GM04504 (cell line): ENCODE measurements at regions not wholly inside any gene's neighbourhood (a gene's known extent, or its start where the extent isn't known, plus 50 kb on each side); places are given as distances from the start of the nearest gene placed in this dataset.
"Not testable (repeated sequence)": the region's sequence is repeated elsewhere in the genome, so short reads cannot be mapped to it uniquely, and the experiment has no call there.

ENCODE experiments used
- DNase-seq: peaks from one replicate; pipeline ENCODE4 v3.0.0-alpha.2; 2012; ENCODE audit warnings: low read depth

GRCh38 chr5:118478852-118479251 lies 509.5 kb downstream of the DTWD2 start:
- no peak for DNase-seq

DNA sequence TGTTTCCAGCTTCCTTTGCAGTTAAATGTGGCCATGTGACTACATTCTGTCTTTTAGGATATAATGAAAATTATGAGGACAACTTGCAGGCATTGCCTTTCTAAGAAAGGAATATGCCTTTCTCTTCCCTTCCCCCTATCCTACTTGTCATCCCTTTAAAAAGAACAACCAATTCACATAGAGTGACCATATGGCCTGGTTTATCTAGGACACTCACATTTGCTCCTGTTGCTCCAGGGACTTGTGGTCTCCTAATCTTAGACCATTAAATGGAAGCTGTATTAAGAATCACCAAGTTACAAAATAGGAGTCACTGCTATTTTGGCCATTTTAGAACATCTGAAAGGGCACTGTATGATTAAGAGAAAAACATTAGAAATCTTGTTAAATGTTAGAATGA lies 520.3 kb downstream of the DTWD2 start:
- DNase-seq: no peak

DNA sequence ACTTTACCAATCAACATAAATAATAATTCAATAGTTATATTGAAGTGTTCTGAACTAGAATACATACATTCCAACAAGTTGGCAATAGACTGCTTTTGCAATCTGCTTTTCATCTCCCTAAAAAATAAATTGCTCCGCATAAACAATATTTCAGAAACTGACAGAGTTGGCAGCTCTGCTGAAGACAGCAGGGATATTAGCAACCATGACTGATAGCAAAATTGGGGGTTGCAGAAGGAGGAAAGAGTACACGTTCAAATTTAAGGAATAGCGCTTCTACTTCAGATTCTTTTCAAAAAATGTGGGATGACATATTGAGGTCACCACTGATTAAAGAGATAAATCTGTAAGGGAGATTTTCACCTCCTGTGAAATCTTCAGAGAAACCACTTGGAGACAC lies 521.2 kb downstream of the DTWD2 start:
- no peak for DNase-seq

DNA sequence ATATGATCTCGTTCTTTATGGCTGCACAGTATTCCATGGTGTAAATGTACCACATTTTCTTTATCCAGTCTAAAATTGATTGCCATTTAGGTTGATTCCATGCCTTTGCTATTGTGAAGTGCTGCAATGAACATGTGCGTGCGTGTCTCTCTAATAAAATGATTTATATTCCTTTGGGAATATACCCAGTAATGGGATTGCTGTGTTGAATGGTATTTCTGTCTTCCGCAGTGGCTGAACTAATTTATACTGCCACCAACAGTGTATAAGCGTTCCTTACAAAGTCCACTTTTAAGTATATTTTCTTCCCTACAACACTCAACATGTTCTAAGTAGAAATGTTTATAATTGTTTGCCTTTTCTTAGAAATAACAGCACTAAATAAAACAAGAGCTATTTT lies 521.9 kb downstream of the DTWD2 start:
- DNase-seq: no peak

DNA sequence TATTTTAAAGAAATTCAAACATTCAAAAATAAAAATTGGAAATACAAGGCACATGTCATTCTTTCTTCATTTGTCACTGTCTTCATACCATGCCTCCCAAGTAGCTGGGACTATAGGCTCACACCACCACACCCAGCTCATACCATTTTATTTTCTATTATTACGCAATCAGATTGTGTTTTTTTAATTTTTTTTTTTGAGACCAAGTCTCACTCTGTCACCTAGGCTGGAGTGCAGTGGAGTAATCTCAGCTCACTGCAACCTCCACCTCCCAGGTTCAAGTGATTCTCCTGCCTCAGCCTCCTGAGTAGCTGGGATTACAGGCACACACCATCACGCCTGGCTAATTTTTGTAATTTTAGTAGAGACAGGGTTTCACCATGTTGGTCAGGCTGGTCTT lies 526.1 kb downstream of the DTWD2 start:
- not testable (repeated sequence) for DNase-seq

DNA sequence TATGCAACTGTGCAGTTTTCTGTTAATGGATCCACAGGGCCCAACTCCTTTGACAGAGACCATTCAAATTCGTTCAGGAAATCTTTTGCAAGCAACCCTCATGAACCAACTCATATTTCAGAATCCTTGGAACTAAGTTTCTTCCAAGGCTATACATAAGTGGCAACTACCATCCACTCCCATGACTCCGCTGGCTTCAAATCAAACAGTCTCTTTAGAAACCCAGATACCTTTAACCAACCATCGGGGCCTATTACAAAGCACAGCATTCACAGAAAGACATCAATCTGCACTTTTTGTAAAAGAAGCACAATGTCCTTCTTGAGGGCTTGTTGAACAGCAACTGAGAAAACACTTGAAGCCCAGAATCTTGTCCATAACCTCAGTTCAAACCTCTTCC lies 526.9 kb downstream of the DTWD2 start:
- DNase-seq: no peak

GRCh38 chr5:118459490-118459889 lies 528.9 kb downstream of the DTWD2 start:
- no peak for DNase-seq

- DNase-seq: no peak
Measured at GRCh38 chr5:118456085-118456484, 532.3 kb downstream of the DTWD2 start.

- DNase-seq: no peak
Measured at GRCh38 chr5:118451697-118452247, 536.6 kb downstream of the DTWD2 start.

- DNase-seq: no peak
Measured at GRCh38 chr5:118450554-118451332, 537.6 kb downstream of the DTWD2 start.

GRCh38 chr5:118447350-118447749 lies 541.0 kb downstream of the DTWD2 start:
- DNase-seq: peak; percentile 1

DNA sequence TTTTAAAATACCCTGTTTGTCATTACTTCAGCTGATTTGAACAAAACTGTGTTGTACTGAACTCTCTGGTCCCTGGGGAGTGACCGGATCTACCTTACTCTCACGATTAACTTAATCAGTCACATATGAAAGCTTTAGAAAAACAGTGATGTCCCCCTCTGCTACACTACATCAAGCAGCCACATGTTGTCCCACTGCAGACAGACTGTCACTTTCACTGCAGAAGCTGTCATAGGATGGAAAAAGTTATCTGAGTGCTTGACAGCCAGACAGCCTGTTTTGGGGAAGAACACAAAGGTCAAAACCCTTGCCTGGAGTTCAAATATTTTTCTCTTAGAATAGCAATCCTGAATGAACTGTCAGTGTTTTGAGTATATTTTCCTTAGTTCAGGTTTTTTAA lies 546.4 kb downstream of the DTWD2 start:
- no peak for DNase-seq

- DNase-seq: no peak
Measured at GRCh38 chr5:118441034-118441433, 547.3 kb downstream of the DTWD2 start.

GRCh38 chr5:118440496-118440895 lies 547.9 kb downstream of the DTWD2 start:
- no peak for DNase-seq

DNA sequence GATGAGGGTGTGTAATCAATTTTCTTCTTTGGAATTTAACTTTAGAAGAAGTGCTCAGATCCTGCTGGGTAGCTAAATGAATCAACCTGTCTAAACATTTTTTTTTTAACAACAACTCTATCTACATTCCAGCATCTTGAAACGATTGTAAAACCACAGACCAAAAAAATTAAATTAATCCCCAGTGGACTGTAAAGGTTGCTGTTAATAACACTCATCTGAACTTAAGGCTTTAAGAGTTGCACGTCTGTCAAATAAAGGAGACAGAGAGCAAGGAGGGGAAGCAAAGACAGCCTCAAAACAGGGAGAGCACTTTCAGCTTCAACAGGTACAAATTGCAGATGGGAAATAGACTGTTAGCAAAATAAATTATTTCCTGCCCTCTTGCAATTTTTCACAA lies 548.5 kb downstream of the DTWD2 start:
- peak; percentile 30 for DNase-seq

DNA sequence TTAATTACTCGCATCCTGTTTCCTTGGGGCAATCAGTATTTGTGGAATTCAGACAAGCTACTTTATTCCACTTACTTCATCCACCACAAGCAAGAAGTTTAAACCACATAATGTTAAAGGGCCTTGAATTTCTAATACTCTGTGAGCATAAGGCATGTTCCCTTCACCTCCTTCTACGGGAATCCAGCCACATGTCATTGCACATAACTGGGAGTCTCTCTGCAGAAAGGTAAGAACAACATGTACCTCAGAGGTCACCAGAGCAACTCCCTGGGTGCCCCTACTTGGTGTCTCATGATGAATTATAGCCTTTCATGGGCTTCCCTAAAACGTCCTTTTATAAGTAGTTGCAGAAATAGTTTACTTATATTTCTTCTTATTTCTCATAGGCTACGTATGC lies 553.2 kb downstream of the DTWD2 start:
- no peak for DNase-seq

DNA sequence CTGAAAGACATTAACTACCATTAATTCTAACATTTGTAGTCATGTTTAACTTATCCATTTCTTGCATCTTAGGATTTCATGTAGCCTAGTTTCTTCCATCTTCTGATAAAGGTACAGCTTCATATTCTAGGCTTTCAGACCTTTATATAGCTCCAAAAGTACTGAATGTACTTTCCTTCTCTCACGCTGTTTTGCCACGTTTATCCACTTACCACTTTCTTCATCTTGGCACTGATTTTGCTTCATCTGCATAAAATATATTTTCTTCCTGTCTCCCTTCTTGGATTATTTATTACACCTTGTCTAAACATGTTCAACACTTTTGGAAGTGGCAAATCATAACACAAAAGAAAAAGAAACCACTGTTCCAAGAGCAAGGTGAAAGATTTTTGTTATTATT lies 553.8 kb downstream of the DTWD2 start:
- DNase-seq: no peak

GRCh38 chr5:118430076-118430475 lies 558.3 kb downstream of the DTWD2 start:
- DNase-seq: no peak

DNA sequence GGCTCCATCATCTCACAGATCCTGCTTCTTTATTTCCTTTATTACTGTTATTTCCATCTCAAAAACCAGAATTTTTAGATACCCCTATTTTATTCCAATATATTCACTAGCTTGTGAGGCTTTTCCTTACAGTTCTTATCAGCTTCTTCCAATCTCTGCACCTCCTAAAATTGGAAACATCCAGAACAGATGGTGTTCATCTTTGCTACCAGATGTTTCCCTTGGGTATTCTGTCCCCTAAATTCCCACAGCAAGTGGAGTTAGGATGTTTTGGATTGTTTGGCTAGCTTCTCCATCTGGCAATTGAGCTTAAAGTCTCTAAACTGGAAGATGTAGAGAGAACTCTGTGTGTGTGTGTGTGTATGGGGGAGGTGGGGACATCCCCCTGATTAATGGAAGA lies 580.4 kb downstream of the DTWD2 start:
- DNase-seq: no peak

- no peak for DNase-seq
Measured at GRCh38 chr5:118405650-118406061, 582.7 kb downstream of the DTWD2 start.

DNA sequence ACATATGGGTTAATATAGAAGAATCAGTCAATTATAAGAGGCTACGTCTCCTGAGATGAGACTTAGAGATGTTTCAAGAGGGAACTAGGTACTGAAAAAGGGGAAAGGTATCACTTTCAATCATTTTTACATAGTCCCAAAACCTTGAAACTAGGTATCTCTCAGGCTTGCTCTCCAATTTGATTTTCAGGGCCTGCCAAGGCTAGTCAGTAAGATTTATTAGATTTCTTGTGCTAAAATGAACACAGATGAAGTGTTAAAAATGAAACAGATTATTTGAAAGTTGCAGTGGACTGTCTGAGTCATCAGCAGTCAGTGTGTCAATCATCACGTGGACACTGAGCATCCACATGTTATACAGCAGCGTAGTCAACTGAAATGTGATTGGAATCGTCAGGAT lies 591.1 kb downstream of the DTWD2 start:
- DNase-seq: no peak

DNA sequence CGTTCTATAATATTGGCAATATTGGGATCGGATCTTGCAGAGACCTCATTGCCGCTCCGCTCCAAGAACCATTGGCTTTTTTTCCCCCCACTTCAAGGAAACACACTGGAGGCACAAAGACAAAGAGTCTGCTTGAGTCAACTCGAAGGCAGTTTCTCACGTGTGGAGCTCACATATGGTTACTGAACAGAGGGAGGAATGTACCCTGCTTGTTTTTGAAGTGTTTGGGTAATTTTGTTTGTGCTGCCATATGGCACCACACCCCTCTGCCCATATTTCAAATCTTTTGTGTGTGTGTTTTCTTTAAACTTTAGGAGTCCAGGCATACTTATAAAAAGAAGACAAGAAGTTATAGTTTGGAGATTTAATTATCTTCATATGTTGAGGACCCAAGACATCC lies 595.9 kb downstream of the DTWD2 start:
- no peak for DNase-seq

DNA sequence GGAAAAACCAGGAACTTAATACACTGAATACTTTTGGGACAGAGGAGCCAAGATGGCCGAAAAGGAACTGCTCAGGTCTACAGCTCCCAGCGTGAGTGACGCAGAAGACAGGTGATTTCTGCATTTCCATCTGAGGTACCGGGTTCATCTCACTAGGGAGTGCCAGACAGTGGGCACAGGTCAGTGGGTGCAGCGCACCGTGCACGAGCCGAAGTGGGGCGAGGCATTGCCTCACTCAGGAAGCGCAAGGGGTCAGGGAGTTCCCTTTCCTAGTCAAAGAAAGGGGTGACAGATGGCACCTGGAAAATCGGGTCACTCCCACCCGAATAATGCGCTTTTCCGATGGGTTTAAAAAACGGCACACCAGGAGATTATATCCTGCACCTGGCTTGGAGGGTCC lies 605.4 kb downstream of the DTWD2 start:
- DNase-seq: not testable (repeated sequence)

DNA sequence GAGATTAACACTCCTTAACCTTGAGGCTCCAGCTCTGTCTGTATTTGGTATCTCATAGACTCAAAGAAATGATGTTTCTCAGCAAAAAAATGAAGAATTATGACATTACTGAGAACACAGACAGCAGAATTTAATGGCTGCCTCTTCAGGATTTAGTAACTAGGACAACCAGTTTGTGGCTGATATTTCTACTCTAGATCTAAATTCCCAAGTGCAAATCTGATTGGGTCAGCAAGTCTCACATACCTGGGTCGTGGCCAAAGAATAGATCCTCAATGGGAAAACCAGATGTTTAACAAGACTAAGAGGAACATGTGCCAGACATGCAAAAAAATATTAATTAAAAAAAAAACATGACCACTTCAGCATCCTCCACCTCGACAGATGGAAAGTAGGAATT lies 608.9 kb downstream of the DTWD2 start:
- DNase-seq: no peak
